ENCODE measurements at regions not wholly inside any gene's neighbourhood (a gene's known extent, or its start where the extent isn't known, plus 50 kb on each side); places are given as distances from the start of the nearest gene placed in this dataset.

- TF ChIP-seq SMYD3 (CRISPR knock-in tag; IDR thresholded peaks at IDR 0.05) (no peak), ZBTB7A (CRISPR knock-in tag; IDR thresholded peaks at IDR 0.05) (no peak), MIER2 (CRISPR knock-in tag; IDR thresholded peaks at IDR 0.05) (no peak), ZSCAN30 (CRISPR knock-in tag; IDR thresholded peaks at IDR 0.05) (no peak), ZNF30 (CRISPR knock-in tag; IDR thresholded peaks at IDR 0.05) (no peak), THRA (CRISPR knock-in tag; IDR thresholded peaks at IDR 0.05; ENCODE audit: borderline replicate concordance) (no peak), ZNF510 (CRISPR knock-in tag; IDR thresholded peaks at IDR 0.05; ENCODE audit: low read depth) (no peak), KLF9 (CRISPR knock-in tag; IDR thresholded peaks at IDR 0.05; ENCODE audit: low read depth) (no peak), ATF6 (CRISPR knock-in tag; conservative IDR thresholded peaks at IDR 0.05) (no peak), THAP8 (CRISPR knock-in tag; IDR thresholded peaks at IDR 0.05; ENCODE audit: borderline replicate concordance) (no peak), ZSCAN9 (CRISPR knock-in tag; IDR thresholded peaks at IDR 0.05; ENCODE audit: borderline replicate concordance) (no peak), THAP11 (CRISPR knock-in tag; IDR thresholded peaks at IDR 0.05) (no peak), NR3C1 (CRISPR knock-in tag; IDR thresholded peaks at IDR 0.05) (no peak), IRF2 (CRISPR knock-in tag; IDR thresholded peaks at IDR 0.05) (no peak), CREM (IDR thresholded peaks at IDR 0.05) (no peak), CREM (CRISPR knock-in tag; IDR thresholded peaks at IDR 0.05) (no peak), EP300 (IDR thresholded peaks at IDR 0.05; ENCODE audit: low read depth in 2 of 2, low read length in 2 of 2) (no peak), EP300 (CRISPR knock-in tag; IDR thresholded peaks at IDR 0.05; ENCODE audit: borderline replicate concordance) (no peak), ATF3 (CRISPR knock-in tag; IDR thresholded peaks at IDR 0.05) (no peak), ZNF75D (CRISPR knock-in tag; IDR thresholded peaks at IDR 0.05; ENCODE audit: borderline replicate concordance) (no peak), ZNF788 (CRISPR knock-in tag; IDR thresholded peaks at IDR 0.05; ENCODE audit: borderline replicate concordance) (no peak)
- H3K27ac ChIP-seq (ENCODE audit: extremely low read length, insufficient read depth, low read length): no peak overlapping the region
- in situ Hi-C loops (cut with HindIII; ENCODE audit: extremely low pct_ligation_motif_present, low pct_unique_long_range_greater_than_20kb) (no loop called here), intact Hi-C loops (cut with micrococcal nuclease; ENCODE audit: unreplicated experiment) (no loop called here)
- no peak overlapping the region for H3K4me3 ChIP-seq (replicated peaks in 1 of 3; ENCODE audit: insufficient read depth in 1 of 3, low read depth in 2 of 3, low read length in 3 of 3)
- H3K36me3 ChIP-seq (replicated peaks in 1 of 2; ENCODE audit: control insufficient read depth in 1 of 2, insufficient read depth in 2 of 2, low read length in 2 of 2): no peaks in the 10 kb centered on the region
- no peaks in the 10 kb centered on the region for H4K20me1 ChIP-seq (ENCODE audit: insufficient read depth, low read length)
- DNase-seq (ENCODE audit: low spot score) (no peak), FAIRE-seq (no peak), ATAC-seq (no peak)
- ChIA-PET CTCF (ENCODE audit: low intra/inter-chr PET ratio, low total read pairs) (no interaction called here), POLR2A (no interaction called here)
- no peak overlapping the region for H3K4me2 ChIP-seq (ENCODE audit: low read depth, low read length)
- H3K27me3 ChIP-seq (ENCODE audit: control insufficient read depth in 1 of 2, insufficient read depth in 2 of 2, low read length in 2 of 2): no peaks in the 10 kb centered on the region
- WGBS (ENCODE audit: low lambda C conversion rate): 29% methylated on average over 3 of the region's 3 CpGs
- no peak overlapping the region for H2AFZ ChIP-seq (ENCODE audit: low read length)
- no peak overlapping the region for H3K9ac ChIP-seq (ENCODE audit: insufficient read depth, low read depth, low read length)
- H3K9me3 ChIP-seq (ENCODE audit: low read length): no peaks in the 10 kb centered on the region
- no peaks in the 10 kb centered on the region for H3K4me1 ChIP-seq (ENCODE audit: insufficient read depth, low read length)
- no peaks in the 10 kb centered on the region for H3K79me2 ChIP-seq (ENCODE audit: insufficient read depth, low read length)
- BruUV-seq (replicated peaks): no TSS peak
Measured at GRCh38 chr13:78881054-78881453, 222.1 kb upstream of the OBI1 start.
